SH-SY5Y (cell line): ENCODE measurements at regions not wholly inside any gene's neighbourhood (a gene's known extent, or its start where the extent isn't known, plus 50 kb on each side); places are given as distances from the start of the nearest gene placed in this dataset.

ENCODE experiments used
- GATA2 ChIP-seq: IDR thresholded peaks from 2 replicates; pipeline ENCODE4 v1.6.1; 2011; ENCODE audit warnings: mild to moderate bottlenecking, low read depth, low read length
- GATA3 ChIP-seq: IDR thresholded peaks from 2 replicates; pipeline ENCODE4 v1.6.1; 2011; ENCODE audit warnings: low read depth, mild to moderate bottlenecking, low read length, moderate library complexity

DNA sequence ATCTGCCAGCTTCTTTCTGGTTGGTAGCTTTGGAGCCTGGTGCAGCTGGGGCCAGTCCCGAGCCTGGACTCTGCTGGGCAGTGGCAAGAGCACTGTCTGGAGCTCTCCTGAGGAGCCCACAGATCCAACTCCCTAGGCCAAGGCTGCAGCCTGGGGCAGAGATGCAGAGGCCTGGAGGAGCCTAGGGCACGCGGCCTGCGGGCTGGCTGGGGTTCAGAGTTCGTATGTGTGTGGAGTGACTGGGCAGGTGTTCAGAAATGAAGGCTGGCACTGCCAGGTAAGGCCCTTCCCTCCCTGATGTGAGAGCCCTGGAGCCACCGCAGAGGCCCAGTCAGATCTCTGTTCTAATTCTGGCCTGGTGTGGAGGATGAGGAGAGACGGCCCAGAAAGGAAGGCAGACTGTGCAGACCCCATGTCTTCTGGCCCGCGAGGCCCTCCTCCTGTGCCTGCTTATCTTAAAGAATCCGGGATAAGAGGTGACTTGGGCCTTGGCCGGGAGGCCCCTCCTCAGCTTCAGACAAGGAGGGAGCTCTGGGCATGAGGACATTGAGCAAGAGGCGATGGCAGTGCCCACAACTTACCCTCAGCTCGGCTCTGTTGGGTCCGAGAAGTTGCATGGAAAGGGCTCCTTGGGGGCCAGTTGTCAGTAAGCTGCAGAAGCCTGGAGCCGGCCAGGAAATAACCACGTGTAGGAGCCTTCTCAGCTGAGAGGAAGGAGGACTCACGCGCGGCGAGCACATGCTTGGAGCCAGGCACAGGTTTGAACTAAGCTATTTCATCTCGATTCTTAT lies 62.2 kb upstream of the B3GAT1 start:
- TF ChIP-seq GATA2 (no peak), GATA3 (no peak)
